ENCODE measurements at regions not wholly inside any gene's neighbourhood (a gene's known extent, or its start where the extent isn't known, plus 50 kb on each side); places are given as distances from the start of the nearest gene placed in this dataset.

DNA sequence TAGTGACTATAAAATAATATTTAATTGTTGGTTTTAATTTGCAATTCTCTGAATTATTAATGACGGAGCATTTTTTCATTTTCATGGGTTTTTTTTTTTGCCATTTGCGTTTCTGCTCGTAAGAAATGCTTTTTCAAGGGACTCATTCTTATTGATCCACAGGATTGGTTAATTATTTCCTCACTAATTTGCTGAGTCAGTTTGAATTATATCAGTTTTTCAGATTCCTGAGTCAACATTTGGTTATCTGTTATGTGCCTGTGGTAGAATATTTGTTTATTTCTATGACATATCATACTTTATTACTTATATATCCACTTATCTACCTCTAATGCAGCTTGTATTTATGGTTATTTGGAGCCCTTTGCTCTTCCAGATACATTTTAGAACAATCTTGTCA, 257.0 kb upstream of the BTBD3 start:
- H3K9me3 ChIP-seq (ENCODE audit: insufficient read depth, low read depth, low read length): no peaks in the 10 kb centered on the region
- no peaks in the 10 kb centered on the region for H3K27me3 ChIP-seq (ENCODE audit: insufficient read depth, low read length)
- H3K36me3 ChIP-seq (ENCODE audit: insufficient read depth, low read depth, low read length): no peaks in the 10 kb centered on the region
- no peak overlapping the region for H3K4me3 ChIP-seq (ENCODE audit: low read length)
- H3K4me1 ChIP-seq (ENCODE audit: insufficient read depth, low read length): no peaks in the 10 kb centered on the region
- no peak overlapping the region for H3K27ac ChIP-seq (ENCODE audit: low read length)
- H3K9ac ChIP-seq (ENCODE audit: low read depth, low read length): no peak overlapping the region

DNA sequence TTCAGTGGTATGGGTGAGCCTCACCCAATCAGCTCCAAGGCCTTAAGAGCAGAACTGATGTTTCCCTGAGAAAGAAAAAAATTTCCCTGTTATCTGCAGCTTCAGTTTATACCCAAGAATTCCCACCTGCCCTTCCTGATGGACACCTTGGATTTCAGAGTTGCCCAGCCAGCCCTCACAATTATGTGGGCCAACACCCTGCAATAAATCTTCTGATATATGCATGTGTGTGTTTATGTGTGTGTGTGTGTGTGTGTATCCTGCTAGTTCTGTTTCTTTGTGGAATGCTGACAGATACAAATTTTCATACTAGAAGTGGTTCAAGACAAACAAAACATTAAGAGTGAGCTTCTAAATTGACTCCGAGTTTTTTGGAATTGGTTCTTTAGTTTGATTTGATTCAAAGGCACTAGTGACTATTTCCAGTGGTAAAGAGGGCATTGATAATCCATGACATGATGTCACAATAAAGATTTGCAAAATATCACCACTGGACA, 246.6 kb upstream of the BTBD3 start:
- Histone ChIP-seq H3K9me3 (ENCODE audit: insufficient read depth, low read depth, low read length) (no peaks in the 10 kb centered on the region), H3K27ac (ENCODE audit: low read length) (no peak overlapping the region), H3K27me3 (ENCODE audit: insufficient read depth, low read length) (no peaks in the 10 kb centered on the region), H3K9ac (ENCODE audit: low read depth, low read length) (no peak overlapping the region), H3K4me3 (ENCODE audit: low read length) (no peak overlapping the region), H3K36me3 (ENCODE audit: insufficient read depth, low read depth, low read length) (no peaks in the 10 kb centered on the region), H3K4me1 (ENCODE audit: insufficient read depth, low read length) (no peaks in the 10 kb centered on the region)

DNA sequence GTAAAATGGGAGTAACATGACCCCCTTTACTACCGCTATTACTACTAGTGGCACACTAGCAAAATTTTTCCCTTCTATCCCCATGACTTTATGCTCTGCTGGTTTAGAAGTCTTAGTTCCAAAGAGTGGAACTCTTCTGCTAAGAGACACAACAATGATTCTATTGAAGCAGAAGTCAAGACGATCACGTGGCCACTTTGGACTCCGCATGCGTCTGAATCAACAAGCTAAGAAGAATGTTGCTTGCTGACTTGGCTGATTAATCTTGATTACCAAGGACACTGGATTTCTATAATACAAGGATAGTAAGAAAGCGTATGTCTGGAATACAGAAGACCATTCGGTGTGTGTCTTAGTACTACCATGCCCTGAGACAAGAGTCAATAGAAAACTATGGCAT, 244.7 kb upstream of the BTBD3 start:
- Histone ChIP-seq H3K9ac (ENCODE audit: low read depth, low read length) (no peak overlapping the region), H3K27me3 (ENCODE audit: insufficient read depth, low read length) (no peaks in the 10 kb centered on the region), H3K9me3 (ENCODE audit: insufficient read depth, low read depth, low read length) (no peaks in the 10 kb centered on the region), H3K4me1 (ENCODE audit: insufficient read depth, low read length) (0 out of 2 replicates have a peak, but pooled peaks cover 8% of the 10 kb centered on the region), H3K27ac (ENCODE audit: low read length) (no peak overlapping the region), H3K36me3 (ENCODE audit: insufficient read depth, low read depth, low read length) (no peaks in the 10 kb centered on the region), H3K4me3 (ENCODE audit: low read length) (no peak overlapping the region)

DNA sequence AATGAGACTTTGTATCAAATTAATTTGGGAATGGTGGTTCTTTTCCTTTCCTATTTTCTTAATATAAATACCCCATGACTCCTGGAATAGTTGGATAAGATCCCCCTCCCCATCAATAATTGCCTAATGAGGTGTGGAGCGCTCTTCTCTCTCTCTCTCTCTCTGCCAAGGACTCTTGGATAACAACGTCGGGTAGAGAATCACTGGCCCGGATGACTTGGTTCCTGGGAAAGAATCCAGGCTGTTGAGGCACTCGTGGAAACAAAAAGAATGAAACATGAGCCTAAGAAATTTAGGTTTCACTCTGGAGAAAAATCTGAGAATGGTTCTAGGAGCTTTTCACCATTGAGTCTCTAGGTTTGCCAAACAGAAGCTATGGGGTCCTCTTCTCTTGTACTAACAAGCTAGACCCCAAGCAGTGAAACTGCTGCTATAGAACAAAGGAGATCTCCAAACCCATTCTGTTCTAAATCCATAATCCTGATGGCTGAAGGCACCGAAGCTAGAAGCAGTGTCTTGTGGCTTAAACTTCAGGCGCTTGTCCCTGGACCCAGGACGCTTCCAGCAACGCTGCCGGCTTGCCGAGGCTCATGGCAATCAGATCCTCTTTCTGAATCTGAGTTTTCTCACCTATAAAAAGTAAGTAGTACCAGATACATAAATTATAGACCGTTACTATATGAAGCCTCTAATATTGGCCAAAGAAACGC, 241.6 kb upstream of the BTBD3 start:
- Histone ChIP-seq H3K27me3 (ENCODE audit: insufficient read depth, low read length) (no peaks in the 10 kb centered on the region), H3K9me3 (ENCODE audit: insufficient read depth, low read depth, low read length) (no peaks in the 10 kb centered on the region), H3K9ac (ENCODE audit: low read depth, low read length) (no peak overlapping the region), H3K36me3 (ENCODE audit: insufficient read depth, low read depth, low read length) (no peaks in the 10 kb centered on the region), H3K4me3 (ENCODE audit: low read length) (no peak overlapping the region), H3K4me1 (ENCODE audit: insufficient read depth, low read length) (peaks cover 15% of the 10 kb centered on the region; the same call in 1 of the 2 replicates), H3K27ac (ENCODE audit: low read length) (no peak overlapping the region)

DNA sequence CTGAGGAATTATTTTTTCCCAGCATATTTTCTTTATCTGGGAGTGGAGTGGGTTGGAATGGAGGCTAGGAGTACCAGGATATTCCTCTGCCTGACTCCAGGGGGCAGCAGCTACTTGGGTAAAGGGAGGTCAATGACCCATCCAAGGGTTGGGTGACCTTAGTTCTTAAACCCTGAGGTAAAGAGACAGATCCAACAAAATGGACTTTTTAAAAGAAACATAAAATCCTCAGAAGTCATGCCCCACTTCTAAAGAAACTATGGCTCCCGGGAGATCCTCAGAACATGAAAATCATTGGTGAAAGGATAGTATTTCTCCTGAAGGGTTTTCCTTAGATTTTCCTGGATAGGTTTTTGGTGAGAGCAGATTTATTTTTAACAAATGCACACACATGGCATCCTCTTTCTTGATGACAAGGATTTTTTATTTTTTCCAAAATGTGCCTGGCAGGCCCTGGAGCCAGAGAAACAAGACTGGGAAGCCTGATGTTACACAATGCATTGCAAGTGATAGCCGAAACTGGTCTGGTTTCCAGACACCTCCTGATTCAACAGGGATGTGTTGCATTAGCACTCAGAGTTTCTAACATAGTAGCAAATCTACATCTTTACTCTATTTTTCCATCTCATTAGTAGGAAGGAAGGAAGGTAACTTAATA, 240.9 kb upstream of the BTBD3 start:
- Histone ChIP-seq H3K9me3 (ENCODE audit: insufficient read depth, low read depth, low read length) (no peaks in the 10 kb centered on the region), H3K27me3 (ENCODE audit: insufficient read depth, low read length) (no peaks in the 10 kb centered on the region), H3K36me3 (ENCODE audit: insufficient read depth, low read depth, low read length) (no peaks in the 10 kb centered on the region), H3K27ac (ENCODE audit: low read length) (no peak overlapping the region), H3K4me3 (ENCODE audit: low read length) (no peak overlapping the region), H3K9ac (ENCODE audit: low read depth, low read length) (no peak overlapping the region), H3K4me1 (ENCODE audit: insufficient read depth, low read length) (peaks cover 15% of the 10 kb centered on the region; the same call in 1 of the 2 replicates)

DNA sequence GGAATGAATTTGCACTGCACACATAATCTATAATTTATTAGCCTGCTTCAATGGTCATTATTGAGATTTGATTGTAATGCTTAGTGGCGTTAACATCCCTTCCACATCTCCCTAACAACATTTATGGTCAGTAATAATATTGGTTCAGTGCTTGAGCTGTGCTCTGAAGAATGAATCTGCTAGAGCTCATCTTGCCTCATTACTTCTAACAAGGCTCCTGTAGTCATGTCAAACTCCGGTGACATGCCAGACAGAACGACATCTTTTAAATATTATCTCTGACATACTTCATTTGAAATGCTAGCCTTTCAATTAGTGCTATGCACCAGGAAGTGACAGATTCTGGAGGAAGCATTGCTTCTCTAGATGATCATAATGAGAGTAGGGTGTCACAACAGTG, 240.3 kb upstream of the BTBD3 start:
- Histone ChIP-seq H3K4me3 (ENCODE audit: low read length) (no peak overlapping the region), H3K9me3 (ENCODE audit: insufficient read depth, low read depth, low read length) (no peaks in the 10 kb centered on the region), H3K4me1 (ENCODE audit: insufficient read depth, low read length) (peaks cover 18% of the 10 kb centered on the region; the same call in 1 of the 2 replicates), H3K27me3 (ENCODE audit: insufficient read depth, low read length) (no peaks in the 10 kb centered on the region), H3K9ac (ENCODE audit: low read depth, low read length) (no peak overlapping the region), H3K27ac (ENCODE audit: low read length) (no peak overlapping the region), H3K36me3 (ENCODE audit: insufficient read depth, low read depth, low read length) (no peaks in the 10 kb centered on the region)

DNA sequence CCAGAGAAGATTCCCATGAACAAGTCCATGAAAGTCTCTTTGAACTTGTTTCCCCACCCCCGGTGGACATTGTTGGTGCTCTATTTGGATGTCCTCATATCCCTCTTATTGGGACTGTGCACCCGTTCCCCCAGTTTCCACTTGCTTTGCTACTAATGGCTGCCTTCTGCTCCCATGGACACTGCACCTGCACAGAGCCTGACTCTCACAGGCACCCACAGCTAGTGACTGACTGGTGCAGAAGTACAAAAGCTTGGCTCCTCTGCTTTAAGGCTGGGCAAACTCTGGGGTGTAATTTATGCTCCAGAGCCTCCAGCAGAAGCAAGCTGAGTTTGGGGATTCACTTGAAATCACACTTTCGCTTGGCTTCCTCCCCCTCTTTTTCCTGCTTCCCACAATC, 239.9 kb upstream of the BTBD3 start:
- H3K27me3 ChIP-seq (ENCODE audit: insufficient read depth, low read length): no peaks in the 10 kb centered on the region
- no peak overlapping the region for H3K27ac ChIP-seq (ENCODE audit: low read length)
- no peak overlapping the region for H3K4me3 ChIP-seq (ENCODE audit: low read length)
- H3K4me1 ChIP-seq (ENCODE audit: insufficient read depth, low read length): peaks cover 18% of the 10 kb centered on the region; the same call in 1 of the 2 replicates
- H3K36me3 ChIP-seq (ENCODE audit: insufficient read depth, low read depth, low read length): no peaks in the 10 kb centered on the region
- H3K9ac ChIP-seq (ENCODE audit: low read depth, low read length): no peak overlapping the region
- no peaks in the 10 kb centered on the region for H3K9me3 ChIP-seq (ENCODE audit: insufficient read depth, low read depth, low read length)

DNA sequence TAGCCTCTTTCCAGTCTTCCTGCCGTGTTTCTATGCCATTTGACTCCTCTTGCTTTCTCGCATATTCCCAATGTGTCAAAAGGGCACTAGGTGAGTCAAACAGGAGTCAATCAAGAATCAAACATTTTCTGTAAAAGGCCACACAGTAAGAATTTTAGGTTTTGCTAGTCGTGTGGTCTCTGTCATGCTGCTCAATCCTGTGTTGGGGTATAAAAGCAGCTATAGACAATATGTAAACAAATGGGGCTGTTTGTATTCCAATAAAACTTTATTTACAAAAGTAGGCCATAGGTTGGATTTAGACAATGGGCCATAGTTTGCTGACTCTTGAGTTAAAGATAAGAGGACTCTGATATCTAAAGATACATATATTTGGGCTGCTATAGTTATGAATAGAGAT, 235.4 kb upstream of the BTBD3 start:
- no peak overlapping the region for H3K9ac ChIP-seq (ENCODE audit: low read depth, low read length)
- no peak overlapping the region for H3K27ac ChIP-seq (ENCODE audit: low read length)
- H3K9me3 ChIP-seq (ENCODE audit: insufficient read depth, low read depth, low read length): no peaks in the 10 kb centered on the region
- H3K4me1 ChIP-seq (ENCODE audit: insufficient read depth, low read length): peaks cover 22% of the 10 kb centered on the region; the same call in 1 of the 2 replicates
- H3K27me3 ChIP-seq (ENCODE audit: insufficient read depth, low read length): peaks cover 20% of the 10 kb centered on the region
- H3K4me3 ChIP-seq (ENCODE audit: low read length): no peak overlapping the region
- no peaks in the 10 kb centered on the region for H3K36me3 ChIP-seq (ENCODE audit: insufficient read depth, low read depth, low read length)

DNA sequence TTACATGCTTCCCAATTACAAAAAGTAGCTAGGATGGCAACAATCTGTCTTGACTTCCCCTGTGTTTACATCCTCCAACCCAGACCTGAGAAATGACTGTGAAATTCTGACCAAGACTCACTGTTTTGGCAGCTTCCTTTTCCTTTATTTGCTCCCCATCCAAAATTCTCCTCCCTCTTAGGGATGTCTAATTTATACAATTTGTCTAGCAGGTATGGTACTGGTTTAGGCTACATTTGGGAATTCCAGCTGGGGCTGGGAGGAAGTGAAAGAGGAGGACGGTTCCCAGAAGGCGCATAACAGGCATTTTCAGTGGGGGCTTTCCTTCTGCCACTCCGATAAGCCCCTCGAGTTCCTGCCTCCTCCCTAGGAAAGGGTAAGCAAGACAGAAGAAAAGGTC, 231.5 kb upstream of the BTBD3 start:
- no peak overlapping the region for H3K27ac ChIP-seq (ENCODE audit: low read length)
- peaks cover 10% of the 10 kb centered on the region; the same call in 1 of the 2 replicates for H3K4me1 ChIP-seq (ENCODE audit: insufficient read depth, low read length)
- H3K36me3 ChIP-seq (ENCODE audit: insufficient read depth, low read depth, low read length): no peaks in the 10 kb centered on the region
- H3K27me3 ChIP-seq (ENCODE audit: insufficient read depth, low read length): peaks cover 31% of the 10 kb centered on the region
- no peaks in the 10 kb centered on the region for H3K9me3 ChIP-seq (ENCODE audit: insufficient read depth, low read depth, low read length)
- H3K4me3 ChIP-seq (ENCODE audit: low read length): peak overlapping the region; percentile 63; the same call in 1 of the 2 replicates
- no peak overlapping the region for H3K9ac ChIP-seq (ENCODE audit: low read depth, low read length)

DNA sequence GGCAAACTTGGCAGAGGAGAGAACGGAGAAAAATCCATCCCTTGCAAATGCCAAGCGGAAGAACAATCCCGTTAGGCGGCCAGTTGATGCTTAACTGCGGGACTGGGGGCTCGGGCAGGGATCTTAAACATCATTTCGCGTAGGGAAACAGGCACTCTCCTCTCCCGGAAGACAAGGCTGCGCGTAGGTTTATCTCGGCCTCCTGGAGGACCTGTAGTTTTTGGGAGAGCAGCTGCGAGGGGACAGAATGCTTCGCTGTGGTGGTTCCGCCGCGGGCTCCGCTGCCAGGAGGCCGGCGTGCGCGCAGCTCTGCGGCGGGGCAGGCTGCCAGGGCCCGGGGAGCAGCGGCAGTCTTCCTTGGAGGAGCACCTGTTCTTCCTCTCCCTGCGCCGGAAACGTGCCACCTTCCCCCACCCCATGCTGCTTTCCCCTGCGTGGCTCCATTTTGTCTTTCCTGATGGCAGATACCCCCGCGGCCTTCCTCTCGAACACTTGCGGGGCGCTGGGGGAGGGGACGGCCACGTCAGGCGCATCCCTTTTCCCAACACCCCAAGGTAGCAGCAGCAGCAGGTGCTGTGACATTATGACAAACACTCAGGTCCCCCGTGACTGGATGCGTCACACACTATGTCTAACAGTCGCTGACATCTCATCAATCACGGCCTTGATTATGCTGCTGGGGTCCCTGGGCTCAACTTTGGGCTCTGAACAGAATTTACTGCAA, 230.7 kb upstream of the BTBD3 start:
- Histone ChIP-seq H3K36me3 (ENCODE audit: insufficient read depth, low read depth, low read length) (no peaks in the 10 kb centered on the region), H3K9me3 (ENCODE audit: insufficient read depth, low read depth, low read length) (no peaks in the 10 kb centered on the region), H3K4me3 (ENCODE audit: low read length) (peak overlapping the region; percentile 63), H3K27me3 (ENCODE audit: insufficient read depth, low read length) (peaks cover 31% of the 10 kb centered on the region), H3K27ac (ENCODE audit: low read length) (no peak overlapping the region), H3K4me1 (ENCODE audit: insufficient read depth, low read length) (peaks cover 10% of the 10 kb centered on the region; the same call in 1 of the 2 replicates), H3K9ac (ENCODE audit: low read depth, low read length) (peak overlapping the region; percentile 14; the same call in 1 of the 2 replicates)

DNA sequence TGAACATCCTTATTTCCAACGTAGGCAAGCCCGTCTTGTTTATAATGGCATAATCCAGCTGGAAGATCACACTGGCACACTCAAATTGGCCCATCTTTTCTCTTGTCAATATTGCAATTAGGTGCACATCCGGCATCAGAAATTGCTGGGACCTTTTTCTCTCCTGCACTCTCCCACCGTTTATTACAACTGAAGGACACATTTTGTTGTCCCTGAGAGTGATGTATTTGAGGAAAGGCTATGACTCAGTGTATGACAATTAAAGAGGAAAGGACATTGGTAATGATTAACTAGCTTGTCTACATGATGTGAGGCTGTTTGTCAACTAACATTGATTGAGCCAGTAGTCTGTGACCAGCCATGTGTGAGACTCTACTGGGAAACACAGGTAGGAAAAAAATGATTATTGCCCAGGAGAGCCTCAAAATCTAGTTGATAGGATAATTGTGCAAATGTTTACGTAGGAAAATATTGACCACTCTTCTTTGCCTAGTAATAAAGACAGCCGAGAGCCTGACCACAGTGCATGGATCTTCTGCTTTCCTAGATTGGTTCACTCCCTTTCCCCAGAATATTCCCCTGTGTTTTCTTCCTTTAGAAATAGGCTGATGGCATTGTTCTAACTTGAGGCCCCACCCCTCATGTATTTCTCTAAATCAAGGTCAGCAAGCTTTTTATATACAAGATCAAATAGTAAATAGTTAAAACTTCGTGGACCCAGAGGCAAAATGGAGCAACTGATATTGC, 230.0 kb upstream of the BTBD3 start:
- no peak overlapping the region for H3K27ac ChIP-seq (ENCODE audit: low read length)

More for the DNA sequence above, 230.0 kb upstream of the BTBD3 start:
- H3K4me1 ChIP-seq (ENCODE audit: insufficient read depth, low read length): peaks cover 8% of the 10 kb centered on the region; the same call in 1 of the 2 replicates
- H3K9ac ChIP-seq (ENCODE audit: low read depth, low read length): no peak overlapping the region
- H3K36me3 ChIP-seq (ENCODE audit: insufficient read depth, low read depth, low read length): no peaks in the 10 kb centered on the region
- H3K4me3 ChIP-seq (ENCODE audit: low read length): peak overlapping the region; percentile 63; the same call in 1 of the 2 replicates
- no peaks in the 10 kb centered on the region for H3K9me3 ChIP-seq (ENCODE audit: insufficient read depth, low read depth, low read length)
- H3K27me3 ChIP-seq (ENCODE audit: insufficient read depth, low read length): peaks cover 31% of the 10 kb centered on the region

Data from iPS-20b (cell line).